ENCODE measurements at regions not wholly inside any gene's neighbourhood (a gene's known extent, or its start where the extent isn't known, plus 50 kb on each side); places are given as distances from the start of the nearest gene placed in this dataset.

DNA sequence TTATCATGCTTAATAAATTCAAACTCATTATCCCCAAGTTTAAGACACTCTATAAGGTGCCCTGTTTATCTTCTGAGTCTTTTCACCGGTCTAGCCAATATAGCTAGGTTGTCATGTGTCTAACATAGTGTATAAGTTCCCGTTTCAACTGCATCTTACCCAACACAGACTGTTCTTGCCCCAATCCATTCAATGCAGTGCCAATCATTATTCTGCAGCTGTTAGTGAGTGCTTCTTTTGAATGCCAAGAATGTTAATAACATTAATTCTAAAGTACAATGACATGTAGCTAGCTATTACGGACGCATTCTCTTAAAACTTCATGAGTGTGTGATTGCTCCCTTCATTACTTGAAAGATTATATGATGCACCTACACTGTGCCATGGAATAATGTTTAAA lies 646.4 kb upstream of the NR2F2 start:
- Histone ChIP-seq H3K9me3 (no peaks in the 10 kb centered on the region), H3K4me3 (no peak overlapping the region), H3K27ac (no peak overlapping the region), H3K4me1 (peaks cover 0 to 28% (median 8%) of the 10 kb centered on the region in 4 donors), H3K27me3 (no peaks in the 10 kb centered on the region), H3K36me3 (no peaks in the 10 kb centered on the region)
- intact Hi-C loops (cut with DNase I; ENCODE audit: low total_unique reads) = no loop called here
- no peak for DNase-seq
- TF ChIP-seq, protein P1, sequence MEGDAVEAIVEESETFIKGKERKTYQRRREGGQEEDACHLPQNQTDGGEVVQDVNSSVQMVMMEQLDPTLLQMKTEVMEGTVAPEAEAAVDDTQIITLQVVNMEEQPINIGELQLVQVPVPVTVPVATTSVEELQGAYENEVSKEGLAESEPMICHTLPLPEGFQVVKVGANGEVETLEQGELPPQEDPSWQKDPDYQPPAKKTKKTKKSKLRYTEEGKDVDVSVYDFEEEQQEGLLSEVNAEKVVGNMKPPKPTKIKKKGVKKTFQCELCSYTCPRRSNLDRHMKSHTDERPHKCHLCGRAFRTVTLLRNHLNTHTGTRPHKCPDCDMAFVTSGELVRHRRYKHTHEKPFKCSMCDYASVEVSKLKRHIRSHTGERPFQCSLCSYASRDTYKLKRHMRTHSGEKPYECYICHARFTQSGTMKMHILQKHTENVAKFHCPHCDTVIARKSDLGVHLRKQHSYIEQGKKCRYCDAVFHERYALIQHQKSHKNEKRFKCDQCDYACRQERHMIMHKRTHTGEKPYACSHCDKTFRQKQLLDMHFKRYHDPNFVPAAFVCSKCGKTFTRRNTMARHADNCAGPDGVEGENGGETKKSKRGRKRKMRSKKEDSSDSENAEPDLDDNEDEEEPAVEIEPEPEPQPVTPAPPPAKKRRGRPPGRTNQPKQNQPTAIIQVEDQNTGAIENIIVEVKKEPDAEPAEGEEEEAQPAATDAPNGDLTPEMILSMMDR (IDR thresholded peaks at IDR 0.05) = no peak

DNA sequence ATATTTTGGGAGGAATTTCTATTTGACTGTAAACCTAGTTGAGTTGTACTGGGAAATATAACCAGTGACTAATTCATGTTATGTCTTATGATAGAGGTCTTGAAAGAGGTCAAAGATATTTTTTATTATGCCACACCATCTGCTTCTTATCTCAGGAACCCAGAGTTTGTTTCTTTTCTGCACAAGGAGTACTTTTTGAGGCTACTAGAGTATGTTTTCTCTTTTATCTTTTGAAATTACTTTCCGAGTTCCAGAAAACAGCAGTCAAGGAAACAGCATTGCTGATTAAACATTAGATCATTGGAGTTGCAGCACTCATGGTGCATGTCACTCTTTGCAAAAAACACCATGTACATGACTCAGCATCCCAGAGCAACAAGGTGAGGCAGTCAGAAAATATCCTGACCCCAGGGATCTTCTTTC lies 645.8 kb upstream of the NR2F2 start:
- Histone ChIP-seq H3K27me3 (no peaks in the 10 kb centered on the region), H3K27ac (peak overlapping the region in 1 of 2 donors; percentile 25), H3K36me3 (no peaks in the 10 kb centered on the region), H3K4me1 (peaks cover 0 to 24% (median 6%) of the 10 kb centered on the region in 4 donors), H3K4me3 (no peak overlapping the region), H3K9me3 (no peaks in the 10 kb centered on the region)
- DNase-seq = no peak
- intact Hi-C loops (cut with DNase I; ENCODE audit: low total_unique reads) = no loop called here
- TF ChIP-seq, protein P1 (IDR thresholded peaks at IDR 0.05) = no peak

DNA sequence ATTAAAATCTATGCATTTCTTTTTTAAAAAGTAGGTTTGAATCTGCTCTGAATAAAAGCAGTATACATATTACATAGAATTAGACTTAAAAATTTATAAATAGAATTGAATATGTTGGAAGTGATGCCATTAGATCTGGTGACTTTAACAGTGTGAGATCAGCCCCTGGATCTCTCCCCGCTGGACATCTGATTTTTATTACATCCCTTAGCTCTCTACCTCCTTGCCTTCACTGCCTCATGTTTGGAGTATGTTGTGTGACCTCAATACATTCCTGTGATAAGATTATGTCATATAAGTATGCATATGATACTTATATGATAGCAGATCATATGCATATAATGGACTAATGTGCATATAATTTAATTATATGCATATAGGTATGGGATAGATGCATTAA lies 643.4 kb upstream of the NR2F2 start:
- Histone ChIP-seq H3K36me3 (no peaks in the 10 kb centered on the region), H3K4me3 (no peak overlapping the region), H3K4me1 (peaks cover 0 to 7% (median 0%) of the 10 kb centered on the region in 4 donors), H3K27me3 (no peaks in the 10 kb centered on the region), H3K27ac (no peak overlapping the region), H3K9me3 (no peaks in the 10 kb centered on the region)
- DNase-seq = no peak
- intact Hi-C loops (cut with DNase I; ENCODE audit: low total_unique reads) = no loop called here
- TF ChIP-seq, protein P1 (IDR thresholded peaks at IDR 0.05) = no peak

DNA sequence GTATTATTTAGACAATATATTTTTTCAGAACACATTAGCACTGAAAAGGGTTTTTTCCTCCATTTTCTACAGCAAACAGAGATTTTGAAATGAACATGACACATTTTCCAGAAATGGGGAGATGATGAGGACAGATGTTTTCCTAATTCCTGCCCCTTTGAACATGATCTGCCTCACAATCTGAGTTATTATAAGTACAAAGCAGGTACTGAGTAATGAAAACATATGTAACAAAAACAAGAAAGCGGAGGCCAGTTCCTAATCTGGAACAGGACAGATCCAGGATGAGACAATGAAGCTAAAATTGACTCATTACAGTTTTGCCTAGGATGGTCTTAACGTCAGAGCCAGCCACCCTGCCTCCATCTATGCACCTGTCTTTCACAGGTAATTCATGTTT lies 642.8 kb upstream of the NR2F2 start:
- Histone ChIP-seq H3K27me3 (no peaks in the 10 kb centered on the region), H3K36me3 (no peaks in the 10 kb centered on the region), H3K27ac (no peak overlapping the region), H3K4me3 (no peak overlapping the region), H3K4me1 (peaks cover 0 to 7% (median 0%) of the 10 kb centered on the region in 4 donors), H3K9me3 (peaks cover 0 to 4% (median under 1%) of the 10 kb centered on the region in 3 donors)
- intact Hi-C loops (cut with DNase I; ENCODE audit: low total_unique reads) = no loop called here
- TF ChIP-seq, protein P1 (IDR thresholded peaks at IDR 0.05) = no peak
- no peak for DNase-seq

DNA sequence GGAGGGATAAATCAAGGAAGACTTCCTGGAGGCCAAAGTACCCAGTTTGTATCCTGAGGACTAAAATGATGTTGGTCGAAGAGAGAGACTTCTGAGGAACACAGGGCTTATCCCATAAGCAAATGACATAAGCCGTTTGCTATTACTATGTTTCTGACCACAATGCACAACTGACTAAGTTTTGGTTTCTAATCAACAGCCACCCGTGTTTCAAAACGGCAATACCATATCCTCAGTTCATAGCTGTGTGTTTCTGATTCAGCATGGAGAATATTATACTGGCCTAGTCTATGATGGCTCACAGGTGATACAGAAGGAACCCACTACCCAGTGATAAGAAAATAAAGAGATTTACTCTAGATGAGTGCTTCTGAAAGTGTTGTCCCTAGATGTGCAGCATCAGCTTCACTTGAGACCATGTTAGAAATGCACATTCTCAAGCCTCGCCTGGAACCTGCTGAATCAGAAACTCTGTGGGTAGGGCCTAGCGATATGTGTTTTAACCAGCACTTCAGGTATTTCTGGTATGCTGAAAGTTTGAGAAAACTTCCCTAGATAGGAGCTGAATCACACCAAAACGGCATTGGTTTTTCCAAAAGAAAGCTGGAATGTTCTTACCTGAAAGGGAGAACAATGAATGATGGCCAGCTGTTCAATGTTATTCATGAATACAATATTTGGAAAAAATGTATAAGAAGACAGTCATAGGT lies 639.7 kb upstream of the NR2F2 start:
- peaks cover 0 to 33% (median 18%) of the 10 kb centered on the region in 3 donors for H3K9me3 ChIP-seq
- no peak overlapping the region for H3K4me3 ChIP-seq
- no peaks in the 10 kb centered on the region for H3K27me3 ChIP-seq
- no peak overlapping the region for H3K27ac ChIP-seq
- TF ChIP-seq, protein P1 (IDR thresholded peaks at IDR 0.05) = no peak
- no peaks in the 10 kb centered on the region for H3K36me3 ChIP-seq
- intact Hi-C loops (cut with DNase I; ENCODE audit: low total_unique reads) = no loop called here
- no peaks in the 10 kb centered on the region for H3K4me1 ChIP-seq
- DNase-seq = no peak
